ENCODE measurements at regions not wholly inside any gene's neighbourhood (a gene's known extent, or its start where the extent isn't known, plus 50 kb on each side); places are given as distances from the start of the nearest gene placed in this dataset.

DNA sequence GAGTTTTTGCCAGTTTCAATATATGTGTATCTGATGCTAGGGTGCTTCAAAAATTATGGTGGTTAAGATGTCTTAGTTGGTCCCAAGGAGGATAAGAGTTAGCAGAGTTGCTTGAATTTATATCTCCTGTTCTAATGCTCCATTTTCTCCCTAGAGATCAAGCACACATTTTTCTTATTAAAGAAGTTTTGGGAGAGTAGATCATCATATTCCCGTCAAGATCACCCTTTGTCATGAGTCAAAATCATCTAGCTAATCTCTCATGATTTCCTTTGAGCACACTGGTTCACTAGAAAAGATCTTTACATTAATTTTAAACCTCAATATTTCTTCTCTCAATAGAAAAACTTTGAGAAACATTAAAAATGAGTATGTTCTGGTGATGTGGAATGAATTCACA is 429.9 kb upstream of the SEMA3A start:
- H3K4me3 ChIP-seq (replicated peaks; ENCODE audit: low read depth, low read length) = no peak overlapping the region
- no peak for DNase-seq (ENCODE audit: extremely low read depth, low read depth)
- no peak for TF ChIP-seq CTCF (IDR thresholded peaks at IDR 0.05; ENCODE audit: low read depth, low read length, missing control alignments)

GRCh38 chr7:84617265-84618030 is 422.9 kb upstream of the SEMA3A start:
- no peak overlapping the region for H3K4me3 ChIP-seq (replicated peaks; ENCODE audit: low read depth, low read length)
- no peak for DNase-seq (ENCODE audit: extremely low read depth, low read depth)
- no peak for TF ChIP-seq CTCF (IDR thresholded peaks at IDR 0.05; ENCODE audit: low read depth, low read length, missing control alignments)

DNA sequence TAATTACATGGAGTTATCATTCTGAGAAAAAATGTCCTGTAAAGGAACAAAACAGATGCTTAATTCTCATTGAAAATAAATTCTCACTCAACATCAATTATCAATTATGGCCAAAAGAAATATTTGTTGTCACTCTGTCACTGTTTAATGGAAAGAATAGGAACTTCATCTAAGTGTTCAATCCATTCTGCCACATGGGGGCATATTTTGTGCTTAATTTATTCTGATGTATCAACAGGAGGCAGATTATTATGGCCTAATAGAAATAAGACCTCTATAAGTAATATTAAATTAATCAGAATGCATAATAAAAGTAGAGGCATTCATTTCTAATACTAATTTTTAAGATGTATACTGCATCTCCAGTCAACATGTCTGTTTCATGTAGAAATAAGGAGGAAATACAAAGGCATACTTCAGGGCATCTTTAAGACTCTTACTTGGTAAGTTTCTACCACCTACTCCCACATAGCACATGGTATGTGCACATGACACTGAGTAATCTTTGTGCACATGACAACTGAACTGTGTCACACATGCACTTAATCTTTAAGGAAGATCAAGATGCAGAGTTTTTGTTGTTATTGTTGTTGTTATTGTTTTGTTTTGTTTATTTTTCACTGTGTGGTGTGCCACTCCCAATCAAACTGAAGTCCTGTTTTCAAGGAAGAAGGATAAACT is 420.4 kb upstream of the SEMA3A start:
- H3K4me3 ChIP-seq (replicated peaks; ENCODE audit: low read depth, low read length) = no peak overlapping the region
- no peak for DNase-seq (ENCODE audit: extremely low read depth, low read depth)
- no peak for TF ChIP-seq CTCF (IDR thresholded peaks at IDR 0.05; ENCODE audit: low read depth, low read length, missing control alignments)

DNA sequence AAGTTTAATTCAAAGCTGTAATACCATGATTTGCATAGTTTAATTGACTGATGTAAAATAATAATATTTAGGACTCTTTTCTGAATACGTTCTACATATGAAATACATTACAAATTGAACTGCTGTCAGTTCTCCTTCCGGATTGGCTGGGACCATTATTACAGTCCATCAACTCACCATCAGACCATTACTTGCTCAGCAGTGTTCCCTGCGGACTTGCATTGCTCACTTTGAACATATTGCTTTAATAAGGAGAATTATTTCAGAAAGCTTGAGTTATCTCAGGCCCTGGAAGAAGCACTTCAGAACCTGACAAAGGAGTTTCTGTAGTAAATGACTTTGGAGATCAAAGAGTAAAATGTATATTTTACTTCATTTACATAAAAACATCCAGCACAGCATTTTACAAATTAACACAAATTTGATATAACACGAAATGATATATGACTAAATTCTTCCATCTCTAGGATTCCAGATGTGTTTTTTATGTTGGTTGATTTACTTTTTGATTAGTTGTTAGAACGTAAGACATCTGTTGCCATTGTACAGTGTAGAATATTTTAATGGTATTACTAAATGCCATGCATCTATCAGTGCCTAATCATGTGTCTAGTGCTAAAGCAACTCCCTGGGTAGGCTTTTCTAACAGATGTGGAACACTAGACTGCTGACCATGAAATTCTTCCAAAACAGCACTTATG is 418.5 kb upstream of the SEMA3A start:
- no peak for DNase-seq (ENCODE audit: extremely low read depth, low read depth)
- no peak for TF ChIP-seq CTCF (IDR thresholded peaks at IDR 0.05; ENCODE audit: low read depth, low read length, missing control alignments)
- H3K4me3 ChIP-seq (replicated peaks; ENCODE audit: low read depth, low read length) = no peak overlapping the region

GRCh38 chr7:84611391-84611790 is 416.8 kb upstream of the SEMA3A start:
- H3K4me3 ChIP-seq (replicated peaks; ENCODE audit: low read depth, low read length) = no peak overlapping the region
- DNase-seq (ENCODE audit: extremely low read depth, low read depth) = no peak
- no peak for TF ChIP-seq CTCF (IDR thresholded peaks at IDR 0.05; ENCODE audit: low read depth, low read length, missing control alignments)

- TF ChIP-seq CTCF (IDR thresholded peaks at IDR 0.05; ENCODE audit: low read depth, low read length, missing control alignments) = no peak
- DNase-seq (ENCODE audit: extremely low read depth, low read depth) = no peak
- no peak overlapping the region for H3K4me3 ChIP-seq (replicated peaks; ENCODE audit: low read depth, low read length)
Measured at GRCh38 chr7:84610390-84610789, 415.8 kb upstream of the SEMA3A start.

All from HFF-Myc (cell line).